Neural progenitor cell (in vitro differentiated cells): ENCODE measurements at regions not wholly inside any gene's neighbourhood (a gene's known extent, or its start where the extent isn't known, plus 50 kb on each side); places are given as distances from the start of the nearest gene placed in this dataset.

Experiments
- DNase-seq: peaks from one replicate; pipeline ENCODE4 v3.0.0-alpha.2; 2016; ENCODE audit warnings: low spot score
- H2AFZ ChIP-seq: fragments of 200-600 bp; sonication (generic); replicated peaks from 2 replicates; pipeline ENCODE4 v1.6.1; 2016; ENCODE audit warnings: antibody characterized with exemption
- H3F3A ChIP-seq: fragments of 200-600 bp; sonication (generic); 2 replicates; pipeline ENCODE4 v1.6.1; 2016; ENCODE audit warnings: antibody characterized with exemption, low read depth
- H3K27ac ChIP-seq: fragments of 200-600 bp; sonication (generic); 2 replicates; pipeline ENCODE4 v1.5.1; 2016; ENCODE audit warnings: mild to moderate bottlenecking
- H3K27me3 ChIP-seq: fragments of 200-600 bp; sonication (generic); 2 replicates; pipeline ENCODE4 v1.6.1; 2016; ENCODE audit warnings: mild to moderate bottlenecking, moderate library complexity
- H3K36me3 ChIP-seq: fragments of 200-600 bp; sonication (generic); 2 replicates; pipeline ENCODE4 v1.5.1; 2016
- H3K4me1 ChIP-seq: fragments of 200-600 bp; sonication (generic); 2 replicates; pipeline ENCODE4 v1.6.1; 2016; ENCODE audit warnings: mixed run types
- H3K4me2 ChIP-seq: fragments of 200-600 bp; sonication (generic); 2 replicates; pipeline ENCODE4 v1.6.1; 2016
- H3K4me3 ChIP-seq: fragments of 200-600 bp; sonication (generic); 2 replicates; pipeline ENCODE4 v1.5.1; 2016
- H3K79me2 ChIP-seq: fragments of 200-600 bp; sonication (generic); 2 replicates; pipeline ENCODE4 v1.6.1; 2016; ENCODE audit warnings: low read depth
- H3K9ac ChIP-seq: fragments of 200-600 bp; sonication (generic); 2 replicates; pipeline ENCODE4 v1.6.1; 2016
- H3K9me3 ChIP-seq: fragments of 200-600 bp; sonication (generic); 2 replicates; pipeline ENCODE4 v1.5.1; 2016; ENCODE audit warnings: low read depth
- H4K20me1 ChIP-seq: fragments of 200-600 bp; sonication (generic); 2 replicates; pipeline ENCODE4 v1.6.1; 2016; ENCODE audit warnings: low read depth
- H3K27ac Mint-ChIP-seq: 3 replicates; pipeline ENCODE4 v1.8.0; 2021; ENCODE audit warnings: mixed read lengths
- H3K27me3 Mint-ChIP-seq: 2 replicates; pipeline ENCODE4 v1.8.0; 2022; ENCODE audit warnings: low read depth, mild to moderate bottlenecking, inconsistent platforms, moderate library complexity, mixed read lengths; ENCODE audit not compliant: insufficient read depth
- H3K36me3 Mint-ChIP-seq: 3 replicates; pipeline ENCODE4 v1.8.0; 2021; ENCODE audit warnings: mixed read lengths
- H3K4me1 Mint-ChIP-seq: 3 replicates; pipeline ENCODE4 v1.8.0; 2021; ENCODE audit warnings: mixed read lengths
- H3K4me3 Mint-ChIP-seq: 3 replicates; pipeline ENCODE4 v1.8.0; 2021; ENCODE audit warnings: mild to moderate bottlenecking, moderate library complexity, mixed read lengths
- H3K9me3 Mint-ChIP-seq: 3 replicates; pipeline ENCODE4 v1.8.0; 2020; ENCODE audit warnings: mixed read lengths
- EZH2 ChIP-seq: fragments of 200-600 bp; sonication (generic); IDR thresholded peaks from 2 replicates; pipeline ENCODE4 v1.6.1; 2017; ENCODE audit warnings: antibody characterized with exemption, mild to moderate bottlenecking, moderate library complexity
- EZH2phosphoT487 ChIP-seq: fragments of 200-600 bp; sonication (generic); IDR thresholded peaks from 2 replicates; pipeline ENCODE4 v1.6.1; 2017; ENCODE audit warnings: antibody characterized with exemption
- TF ChIP-seq, protein P1 (sequence below): fragments of 200-600 bp; sonication (generic); IDR thresholded peaks from 2 replicates; pipeline ENCODE4 v1.5.1; 2017; ENCODE audit warnings: antibody characterized with exemption, mild to moderate bottlenecking

DNA sequence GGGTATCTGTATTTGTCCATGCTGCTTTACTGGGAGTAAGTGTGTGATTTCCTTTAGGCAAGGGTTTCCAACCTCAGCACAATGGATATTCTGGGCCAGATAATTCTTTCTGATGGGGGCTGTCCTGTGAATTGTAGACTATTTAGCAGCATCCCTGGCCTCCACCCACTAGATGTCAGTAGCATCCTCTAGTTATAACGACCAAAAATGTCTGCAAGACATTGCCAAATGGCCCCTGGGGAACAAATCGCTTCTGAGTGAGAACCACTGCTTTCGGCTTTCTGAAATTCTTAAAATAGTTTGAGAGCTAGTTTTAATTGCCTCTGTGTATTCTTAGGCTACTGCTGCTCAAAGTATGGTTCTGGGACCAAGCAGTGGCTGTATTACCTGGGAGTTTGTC is 81.2 kb upstream of the GPM6B start:
- Mint-ChIP-seq H3K4me3 (no peak overlapping the region), H3K9me3 (peaks cover 9% of the 10 kb centered on the region), H3K36me3 (peaks cover 23% of the 10 kb centered on the region), H3K27ac (no peak overlapping the region), H3K4me1 (peaks cover 12% of the 10 kb centered on the region), H3K27me3 (no peaks in the 10 kb centered on the region)
- Histone ChIP-seq H3K36me3 (no peaks in the 10 kb centered on the region), H3K27me3 (no peaks in the 10 kb centered on the region), H3K79me2 (peaks cover 12% of the 10 kb centered on the region), H4K20me1 (no peaks in the 10 kb centered on the region), H3F3A (no peaks in the 10 kb centered on the region), H3K9me3 (no peaks in the 10 kb centered on the region), H3K27ac (no peak overlapping the region), H3K4me2 (no peak overlapping the region), H3K9ac (no peak overlapping the region), H3K4me3 (no peak overlapping the region), H3K4me1 (peaks cover 4% of the 10 kb centered on the region), H2AFZ (no peak overlapping the region)
- TF ChIP-seq, protein P1, sequence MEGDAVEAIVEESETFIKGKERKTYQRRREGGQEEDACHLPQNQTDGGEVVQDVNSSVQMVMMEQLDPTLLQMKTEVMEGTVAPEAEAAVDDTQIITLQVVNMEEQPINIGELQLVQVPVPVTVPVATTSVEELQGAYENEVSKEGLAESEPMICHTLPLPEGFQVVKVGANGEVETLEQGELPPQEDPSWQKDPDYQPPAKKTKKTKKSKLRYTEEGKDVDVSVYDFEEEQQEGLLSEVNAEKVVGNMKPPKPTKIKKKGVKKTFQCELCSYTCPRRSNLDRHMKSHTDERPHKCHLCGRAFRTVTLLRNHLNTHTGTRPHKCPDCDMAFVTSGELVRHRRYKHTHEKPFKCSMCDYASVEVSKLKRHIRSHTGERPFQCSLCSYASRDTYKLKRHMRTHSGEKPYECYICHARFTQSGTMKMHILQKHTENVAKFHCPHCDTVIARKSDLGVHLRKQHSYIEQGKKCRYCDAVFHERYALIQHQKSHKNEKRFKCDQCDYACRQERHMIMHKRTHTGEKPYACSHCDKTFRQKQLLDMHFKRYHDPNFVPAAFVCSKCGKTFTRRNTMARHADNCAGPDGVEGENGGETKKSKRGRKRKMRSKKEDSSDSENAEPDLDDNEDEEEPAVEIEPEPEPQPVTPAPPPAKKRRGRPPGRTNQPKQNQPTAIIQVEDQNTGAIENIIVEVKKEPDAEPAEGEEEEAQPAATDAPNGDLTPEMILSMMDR: peak; percentile 38
- no peak for TF ChIP-seq EZH2
- no peak for TF ChIP-seq EZH2phosphoT487
- DNase-seq: peak; percentile 27

GRCh38 chrX:13897566-13897965 is 80.7 kb upstream of the GPM6B start:
- no peaks in the 10 kb centered on the region for H3K27me3 ChIP-seq
- H3K79me2 ChIP-seq: peaks cover 12% of the 10 kb centered on the region
- no peaks in the 10 kb centered on the region for H3K9me3 ChIP-seq
- H3K9ac ChIP-seq: no peak overlapping the region
- peaks cover 12% of the 10 kb centered on the region for H3K4me1 Mint-ChIP-seq
- no peak overlapping the region for H3K4me3 ChIP-seq
- peaks cover 4% of the 10 kb centered on the region for H3K4me1 ChIP-seq
- peaks cover 18% of the 10 kb centered on the region for H3K36me3 Mint-ChIP-seq
- no peaks in the 10 kb centered on the region for H4K20me1 ChIP-seq
- peaks cover 8% of the 10 kb centered on the region for H3K9me3 Mint-ChIP-seq
- no peak overlapping the region for H3K4me2 ChIP-seq
- H3F3A ChIP-seq: no peaks in the 10 kb centered on the region
- no peaks in the 10 kb centered on the region for H3K27me3 Mint-ChIP-seq
- no peaks in the 10 kb centered on the region for H3K36me3 ChIP-seq
- H2AFZ ChIP-seq: no peak overlapping the region
- no peak overlapping the region for H3K27ac ChIP-seq
- no peak overlapping the region for H3K27ac Mint-ChIP-seq
- no peak for DNase-seq
- no peak for TF ChIP-seq EZH2
- TF ChIP-seq, protein P1: no peak
- no peak for TF ChIP-seq EZH2phosphoT487
- H3K4me3 Mint-ChIP-seq: no peak overlapping the region

DNA sequence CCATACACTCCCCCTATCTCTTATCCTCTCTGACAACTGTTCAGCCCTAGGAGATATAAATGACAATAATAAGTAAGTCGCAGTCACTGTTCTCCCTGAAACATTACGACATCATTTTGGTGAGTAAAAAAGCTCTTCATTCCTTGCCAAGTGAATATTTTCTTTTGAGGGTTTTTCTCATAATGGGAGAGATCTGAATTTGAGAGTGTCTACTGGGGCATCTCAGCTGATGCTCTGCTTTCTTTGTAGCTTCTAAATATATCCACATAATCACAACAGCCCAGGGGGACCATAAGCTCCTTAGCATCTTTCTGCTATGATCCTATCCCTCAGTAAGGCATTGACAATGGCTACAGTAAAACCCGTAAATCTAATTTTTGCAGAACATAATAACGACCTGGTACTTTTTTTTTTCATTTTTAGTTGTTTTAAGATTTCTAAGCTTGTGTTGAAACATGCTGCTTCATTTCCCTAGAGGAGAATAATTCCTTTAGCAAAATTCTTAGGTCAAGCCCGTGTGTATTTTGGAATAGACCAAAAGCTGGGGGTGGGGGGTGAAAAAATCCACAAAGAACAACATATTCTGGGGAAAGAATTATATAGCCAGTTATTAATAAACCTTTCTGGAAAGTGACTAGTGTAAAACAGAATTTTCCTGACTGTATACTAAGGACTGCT is 78.1 kb upstream of the GPM6B start:
- no peaks in the 10 kb centered on the region for H3F3A ChIP-seq
- no peak overlapping the region for H3K27ac Mint-ChIP-seq
- H3K36me3 ChIP-seq: no peaks in the 10 kb centered on the region
- no peak overlapping the region for H3K4me3 ChIP-seq
- no peak overlapping the region for H3K4me2 ChIP-seq
- no peak overlapping the region for H3K9ac ChIP-seq
- no peak overlapping the region for H3K27ac ChIP-seq
- no peaks in the 10 kb centered on the region for H3K27me3 Mint-ChIP-seq
- H2AFZ ChIP-seq: no peak overlapping the region
- H3K9me3 ChIP-seq: no peaks in the 10 kb centered on the region
- no peak for DNase-seq
- H3K4me3 Mint-ChIP-seq: no peak overlapping the region
- H3K27me3 ChIP-seq: no peaks in the 10 kb centered on the region
- TF ChIP-seq EZH2: no peak
- TF ChIP-seq, protein P1: no peak
- TF ChIP-seq EZH2phosphoT487: no peak
- peaks cover 4% of the 10 kb centered on the region for H3K9me3 Mint-ChIP-seq
- peaks cover 12% of the 10 kb centered on the region for H3K36me3 Mint-ChIP-seq
- no peaks in the 10 kb centered on the region for H4K20me1 ChIP-seq
- peaks cover 23% of the 10 kb centered on the region for H3K79me2 ChIP-seq
- H3K4me1 ChIP-seq: peaks cover 10% of the 10 kb centered on the region
- H3K4me1 Mint-ChIP-seq: peaks cover 29% of the 10 kb centered on the region
